Ishikawa (cell line): ENCODE measurements at regions not wholly inside any gene's neighbourhood (a gene's known extent, or its start where the extent isn't known, plus 50 kb on each side); places are given as distances from the start of the nearest gene placed in this dataset.

ENCODE experiments used
- CEBPB ChIP-seq: IDR thresholded peaks from 2 replicates; pipeline ENCODE4 v1.6.1; 2012
- CREB1 ChIP-seq: IDR thresholded peaks from 2 replicates; pipeline ENCODE4 v1.6.1; 2012; ENCODE audit warnings: low read depth
- EGR1 ChIP-seq: IDR thresholded peaks from 2 replicates; pipeline ENCODE4 v1.6.1; 2012
- EP300 ChIP-seq: IDR thresholded peaks from 2 replicates; pipeline ENCODE4 v1.6.1; 2012; ENCODE audit warnings: borderline replicate concordance
- FOXM1 ChIP-seq: IDR thresholded peaks from 2 replicates; pipeline ENCODE4 v1.6.1; 2012; ENCODE audit warnings: low read depth, borderline replicate concordance
- MAX ChIP-seq: IDR thresholded peaks from 2 replicates; pipeline ENCODE4 v1.6.1; 2012
- NFIC ChIP-seq: IDR thresholded peaks from 2 replicates; pipeline ENCODE4 v1.6.1; 2012
- RAD21 ChIP-seq: IDR thresholded peaks from 2 replicates; pipeline ENCODE4 v1.6.1; 2012; ENCODE audit warnings: low read depth
- REST ChIP-seq: IDR thresholded peaks from 2 replicates; pipeline ENCODE4 v1.6.1; 2012; ENCODE audit warnings: low read depth, mild to moderate bottlenecking
- TAF1 ChIP-seq: IDR thresholded peaks from 2 replicates; pipeline ENCODE4 v1.6.1; 2012; ENCODE audit warnings: low read depth, mild to moderate bottlenecking
- TCF12 ChIP-seq: IDR thresholded peaks from 2 replicates; pipeline ENCODE4 v1.6.1; 2012; ENCODE audit warnings: low read depth
- TEAD4 ChIP-seq: IDR thresholded peaks from 2 replicates; pipeline ENCODE4 v1.6.1; 2012
- USF1 ChIP-seq: IDR thresholded peaks from 2 replicates; pipeline ENCODE4 v1.6.1; 2012
- YY1 ChIP-seq: IDR thresholded peaks from 2 replicates; pipeline ENCODE4 v1.6.1; 2012; ENCODE audit warnings: low read depth
- ZBTB7A ChIP-seq: IDR thresholded peaks from 2 replicates; pipeline ENCODE4 v1.6.1; 2012; ENCODE audit warnings: low read depth

- TF ChIP-seq MAX: no peak
- no peak for TF ChIP-seq YY1
- TF ChIP-seq TAF1: no peak
- TF ChIP-seq NFIC: no peak
- TF ChIP-seq FOXM1: no peak
These were observed 226.0 kb upstream of the PTGER4 start for GRCh38 chr5:40453689-40454088.

GRCh38 chr5:40452874-40453624, 226.7 kb upstream of the PTGER4 start:
- TF ChIP-seq NFIC (no peak), USF1 (no peak), EP300 (no peak), RAD21 (no peak), TCF12 (no peak), EGR1 (no peak), FOXM1 (no peak), YY1 (no peak), CREB1 (no peak), MAX (no peak), TAF1 (no peak), CEBPB (no peak), TEAD4 (no peak), REST (no peak)

GRCh38 chr5:40447438-40447837, 232.3 kb upstream of the PTGER4 start:
- no peak for TF ChIP-seq TCF12
- no peak for TF ChIP-seq CREB1
- TF ChIP-seq TEAD4: no peak
- TF ChIP-seq MAX: no peak
- no peak for TF ChIP-seq TAF1
- no peak for TF ChIP-seq YY1
- TF ChIP-seq EGR1: no peak
- no peak for TF ChIP-seq FOXM1
- no peak for TF ChIP-seq CEBPB
- TF ChIP-seq REST: no peak
- TF ChIP-seq NFIC: no peak

GRCh38 chr5:40446910-40447309, 232.8 kb upstream of the PTGER4 start:
- TF ChIP-seq USF1 (no peak), MAX (no peak), CREB1 (no peak), EP300 (no peak), ZBTB7A (no peak), CEBPB (no peak), TAF1 (no peak), NFIC (no peak), RAD21 (no peak), TCF12 (no peak), FOXM1 (no peak), TEAD4 (no peak), YY1 (no peak), REST (no peak), EGR1 (no peak)
